ENCODE measurements at regions not wholly inside any gene's neighbourhood (a gene's known extent, or its start where the extent isn't known, plus 50 kb on each side); places are given as distances from the start of the nearest gene placed in this dataset.
"Not testable (repeated sequence)": the region's sequence is repeated elsewhere in the genome, so short reads cannot be mapped to it uniquely, and the experiment has no call there.

- not testable (repeated sequence) for TF ChIP-seq CTCF (conservative IDR thresholded peaks at IDR 0.05); EZH2 (IDR thresholded peaks at IDR 0.05; ENCODE audit: low read depth)
Measured at GRCh38 chr12:88891434-88891833, 311.2 kb upstream of the KITLG start.
